ENCODE measurements at regions not wholly inside any gene's neighbourhood (a gene's known extent, or its start where the extent isn't known, plus 50 kb on each side); places are given as distances from the start of the nearest gene placed in this dataset.

DNA sequence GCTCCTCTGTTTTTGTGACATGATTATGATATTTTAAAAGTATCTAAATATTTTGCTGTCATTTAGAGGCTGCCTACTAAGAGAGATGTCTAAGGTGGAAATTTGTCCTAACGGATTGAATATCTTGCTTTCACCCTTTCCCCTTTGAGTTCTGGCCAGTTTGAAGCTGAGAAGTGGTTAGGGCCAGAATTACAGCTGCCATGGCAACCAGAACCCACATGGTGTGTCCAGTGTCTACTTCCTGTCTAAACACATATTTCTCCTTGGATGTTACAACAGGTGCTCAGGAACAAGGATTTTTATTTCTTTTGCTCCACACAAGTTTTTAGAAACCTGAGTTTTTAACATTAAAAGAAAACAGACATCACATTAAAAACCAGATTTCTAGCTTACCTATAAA is 335.1 kb upstream of the OR4E1 start:
- Histone ChIP-seq H3K9me3 (ENCODE audit: low read length) (no peaks in the 10 kb centered on the region), H3K4me3 (ENCODE audit: low read depth in 1 of 2, low read length in 2 of 2) (no peak overlapping the region), H3K27ac (ENCODE audit: low read depth, low read length) (no peak overlapping the region), H3K9ac (ENCODE audit: low read length) (no peak overlapping the region), H3K4me1 (ENCODE audit: insufficient read depth, low read length) (peaks cover 7% of the 10 kb centered on the region), H3K36me3 (ENCODE audit: insufficient read depth, low read length) (no peaks in the 10 kb centered on the region), H3K27me3 (ENCODE audit: control insufficient read depth in 1 of 2, insufficient read depth in 2 of 2, low read length in 2 of 2) (no peaks in the 10 kb centered on the region)

DNA sequence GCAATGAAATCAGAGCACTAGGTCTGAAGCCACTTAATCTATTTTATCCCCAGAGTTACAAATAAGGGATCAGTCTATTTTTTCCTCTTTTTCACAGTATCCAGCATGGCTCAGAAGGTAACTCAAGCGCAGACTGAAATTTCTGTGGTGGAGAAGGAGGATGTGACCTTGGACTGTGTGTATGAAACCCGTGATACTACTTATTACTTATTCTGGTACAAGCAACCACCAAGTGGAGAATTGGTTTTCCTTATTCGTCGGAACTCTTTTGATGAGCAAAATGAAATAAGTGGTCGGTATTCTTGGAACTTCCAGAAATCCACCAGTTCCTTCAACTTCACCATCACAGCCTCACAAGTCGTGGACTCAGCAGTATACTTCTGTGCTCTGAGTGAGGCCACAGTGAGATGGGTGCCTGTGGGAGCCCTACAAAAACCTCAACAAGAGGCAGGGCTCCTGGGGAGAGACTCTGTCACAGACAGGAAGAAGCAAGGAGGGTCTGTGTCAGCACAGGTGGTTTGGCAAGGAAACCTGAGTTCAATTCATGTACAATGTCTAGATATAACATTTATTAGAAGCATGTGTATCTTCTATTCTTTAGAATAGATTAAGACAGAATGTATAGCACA is 334.3 kb upstream of the OR4E1 start:
- Histone ChIP-seq H3K9me3 (ENCODE audit: low read length) (no peaks in the 10 kb centered on the region), H3K36me3 (ENCODE audit: insufficient read depth, low read length) (no peaks in the 10 kb centered on the region), H3K9ac (ENCODE audit: low read length) (no peak overlapping the region), H3K27ac (ENCODE audit: low read depth, low read length) (no peak overlapping the region), H3K27me3 (ENCODE audit: control insufficient read depth in 1 of 2, insufficient read depth in 2 of 2, low read length in 2 of 2) (no peaks in the 10 kb centered on the region), H3K4me3 (ENCODE audit: low read depth in 1 of 2, low read length in 2 of 2) (no peak overlapping the region), H3K4me1 (ENCODE audit: insufficient read depth, low read length) (peaks cover 7% of the 10 kb centered on the region)

DNA sequence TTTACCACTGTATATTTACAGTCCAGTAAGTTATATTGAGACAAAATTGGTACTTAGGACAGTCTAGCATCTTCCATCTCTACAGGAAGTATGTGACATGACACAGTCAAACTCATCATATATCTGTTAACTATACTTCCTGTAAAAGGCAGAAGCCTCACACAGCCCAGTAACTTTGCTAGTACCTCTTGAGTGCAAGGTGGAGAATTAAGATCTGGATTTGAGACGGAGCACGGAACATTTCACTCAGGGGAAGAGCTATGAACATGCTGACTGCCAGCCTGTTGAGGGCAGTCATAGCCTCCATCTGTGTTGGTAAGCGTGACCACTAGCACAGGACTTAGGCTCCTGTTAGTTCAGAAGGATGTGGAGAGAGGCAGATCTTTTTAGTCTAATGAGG is 333.7 kb upstream of the OR4E1 start:
- Histone ChIP-seq H3K4me3 (ENCODE audit: low read depth in 1 of 2, low read length in 2 of 2) (no peak overlapping the region), H3K9me3 (ENCODE audit: low read length) (no peaks in the 10 kb centered on the region), H3K27ac (ENCODE audit: low read depth, low read length) (no peak overlapping the region), H3K27me3 (ENCODE audit: control insufficient read depth in 1 of 2, insufficient read depth in 2 of 2, low read length in 2 of 2) (no peaks in the 10 kb centered on the region), H3K4me1 (ENCODE audit: insufficient read depth, low read length) (peaks cover 7% of the 10 kb centered on the region), H3K9ac (ENCODE audit: low read length) (no peak overlapping the region), H3K36me3 (ENCODE audit: insufficient read depth, low read length) (no peaks in the 10 kb centered on the region)

- no peaks in the 10 kb centered on the region for H3K9me3 ChIP-seq (ENCODE audit: low read length)
- H3K27ac ChIP-seq (ENCODE audit: low read depth, low read length), result no peak overlapping the region
- no peak overlapping the region for H3K4me3 ChIP-seq (ENCODE audit: low read depth in 1 of 2, low read length in 2 of 2)
- no peak overlapping the region for H3K9ac ChIP-seq (ENCODE audit: low read length)
- H3K36me3 ChIP-seq (ENCODE audit: insufficient read depth, low read length), result no peaks in the 10 kb centered on the region
- H3K27me3 ChIP-seq (ENCODE audit: control insufficient read depth in 1 of 2, insufficient read depth in 2 of 2, low read length in 2 of 2), result no peaks in the 10 kb centered on the region
- no peaks in the 10 kb centered on the region for H3K4me1 ChIP-seq (ENCODE audit: insufficient read depth, low read length)
Observed at GRCh38 chr14:22003461-22003860, 329.8 kb upstream of the OR4E1 start.

DNA sequence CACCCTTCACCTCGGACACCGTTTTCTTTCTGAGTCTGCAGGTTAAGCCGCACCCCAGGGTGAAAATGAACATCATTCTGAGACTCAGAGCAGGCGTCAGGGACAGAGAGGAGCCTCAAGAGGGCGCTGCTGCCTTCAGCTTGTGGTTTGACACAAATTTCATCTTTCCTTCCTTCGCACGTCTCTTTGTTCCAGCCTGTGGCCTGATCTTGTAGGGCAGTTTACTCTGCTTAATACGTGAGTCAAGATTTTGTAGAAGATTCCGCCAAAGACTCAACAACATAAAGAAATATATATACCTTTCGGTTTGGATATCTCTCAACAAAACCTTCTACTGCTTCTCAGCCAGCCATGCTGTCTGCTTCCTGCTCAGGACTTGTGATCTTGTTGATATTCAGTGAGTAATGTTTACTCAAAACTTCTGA is 329.3 kb upstream of the OR4E1 start:
- Histone ChIP-seq H3K4me3 (ENCODE audit: low read depth in 1 of 2, low read length in 2 of 2) (no peak overlapping the region), H3K27ac (ENCODE audit: low read depth, low read length) (no peak overlapping the region), H3K9me3 (ENCODE audit: low read length) (no peaks in the 10 kb centered on the region), H3K27me3 (ENCODE audit: control insufficient read depth in 1 of 2, insufficient read depth in 2 of 2, low read length in 2 of 2) (no peaks in the 10 kb centered on the region), H3K9ac (ENCODE audit: low read length) (no peak overlapping the region), H3K36me3 (ENCODE audit: insufficient read depth, low read length) (no peaks in the 10 kb centered on the region), H3K4me1 (ENCODE audit: insufficient read depth, low read length) (no peaks in the 10 kb centered on the region)

DNA sequence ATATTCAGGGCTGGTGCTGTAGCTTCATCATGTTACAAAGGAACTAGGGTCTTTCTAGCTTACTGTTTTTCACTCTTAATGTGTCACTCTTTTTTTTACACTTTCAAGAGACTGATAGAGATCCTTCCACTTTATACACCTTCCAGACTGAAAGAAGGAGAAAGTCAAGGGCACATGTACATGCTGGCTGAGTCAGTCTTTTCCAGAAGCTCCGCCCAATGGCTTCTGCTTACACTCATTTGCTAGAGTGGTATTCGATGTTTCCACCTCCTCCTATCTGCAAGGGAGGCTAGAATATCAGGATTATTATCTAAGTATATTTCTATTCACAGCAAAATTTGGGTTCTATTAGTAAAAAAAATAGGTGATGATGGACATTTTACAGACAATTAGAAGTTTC is 325.8 kb upstream of the OR4E1 start:
- Histone ChIP-seq H3K9me3 (ENCODE audit: low read length) (no peaks in the 10 kb centered on the region), H3K9ac (ENCODE audit: low read length) (no peak overlapping the region), H3K27me3 (ENCODE audit: control insufficient read depth in 1 of 2, insufficient read depth in 2 of 2, low read length in 2 of 2) (no peaks in the 10 kb centered on the region), H3K4me3 (ENCODE audit: low read depth in 1 of 2, low read length in 2 of 2) (no peak overlapping the region), H3K27ac (ENCODE audit: low read depth, low read length) (no peak overlapping the region), H3K36me3 (ENCODE audit: insufficient read depth, low read length) (no peaks in the 10 kb centered on the region), H3K4me1 (ENCODE audit: insufficient read depth, low read length) (no peaks in the 10 kb centered on the region)

GRCh38 chr14:21997300-21997699 is 323.7 kb upstream of the OR4E1 start:
- Histone ChIP-seq H3K9ac (ENCODE audit: low read length) (no peak overlapping the region), H3K27me3 (ENCODE audit: control insufficient read depth in 1 of 2, insufficient read depth in 2 of 2, low read length in 2 of 2) (no peaks in the 10 kb centered on the region), H3K4me1 (ENCODE audit: insufficient read depth, low read length) (no peaks in the 10 kb centered on the region), H3K9me3 (ENCODE audit: low read length) (no peaks in the 10 kb centered on the region), H3K36me3 (ENCODE audit: insufficient read depth, low read length) (no peaks in the 10 kb centered on the region), H3K4me3 (ENCODE audit: low read depth in 1 of 2, low read length in 2 of 2) (no peak overlapping the region), H3K27ac (ENCODE audit: low read depth, low read length) (no peak overlapping the region)

GRCh38 chr14:21995332-21995731 is 321.7 kb upstream of the OR4E1 start:
- H3K9ac ChIP-seq (ENCODE audit: low read length), result no peak overlapping the region
- H3K27ac ChIP-seq (ENCODE audit: low read depth, low read length), result no peak overlapping the region
- H3K9me3 ChIP-seq (ENCODE audit: low read length), result no peaks in the 10 kb centered on the region
- no peaks in the 10 kb centered on the region for H3K4me1 ChIP-seq (ENCODE audit: insufficient read depth, low read length)
- no peaks in the 10 kb centered on the region for H3K36me3 ChIP-seq (ENCODE audit: insufficient read depth, low read length)
- H3K27me3 ChIP-seq (ENCODE audit: control insufficient read depth in 1 of 2, insufficient read depth in 2 of 2, low read length in 2 of 2), result no peaks in the 10 kb centered on the region
- no peak overlapping the region for H3K4me3 ChIP-seq (ENCODE audit: low read depth in 1 of 2, low read length in 2 of 2)

GRCh38 chr14:21993837-21994236 is 320.2 kb upstream of the OR4E1 start:
- H3K4me1 ChIP-seq (ENCODE audit: insufficient read depth, low read length), result no peaks in the 10 kb centered on the region
- H3K9ac ChIP-seq (ENCODE audit: low read length), result no peak overlapping the region
- no peaks in the 10 kb centered on the region for H3K36me3 ChIP-seq (ENCODE audit: insufficient read depth, low read length)
- no peaks in the 10 kb centered on the region for H3K9me3 ChIP-seq (ENCODE audit: low read length)
- H3K27ac ChIP-seq (ENCODE audit: low read depth, low read length), result no peak overlapping the region
- H3K4me3 ChIP-seq (ENCODE audit: low read depth in 1 of 2, low read length in 2 of 2), result no peak overlapping the region
- H3K27me3 ChIP-seq (ENCODE audit: control insufficient read depth in 1 of 2, insufficient read depth in 2 of 2, low read length in 2 of 2), result no peaks in the 10 kb centered on the region

GRCh38 chr14:21993070-21993469 is 319.5 kb upstream of the OR4E1 start:
- Histone ChIP-seq H3K9me3 (ENCODE audit: low read length) (no peaks in the 10 kb centered on the region), H3K27ac (ENCODE audit: low read depth, low read length) (no peak overlapping the region)

GRCh38 chr14:21991130-21991529 is 317.5 kb upstream of the OR4E1 start:
- Histone ChIP-seq H3K27ac (ENCODE audit: low read depth, low read length) (no peak overlapping the region), H3K9me3 (ENCODE audit: low read length) (no peaks in the 10 kb centered on the region), H3K4me1 (ENCODE audit: insufficient read depth, low read length) (no peaks in the 10 kb centered on the region), H3K36me3 (ENCODE audit: insufficient read depth, low read length) (no peaks in the 10 kb centered on the region), H3K4me3 (ENCODE audit: low read depth in 1 of 2, low read length in 2 of 2) (no peak overlapping the region), H3K27me3 (ENCODE audit: control insufficient read depth in 1 of 2, insufficient read depth in 2 of 2, low read length in 2 of 2) (no peaks in the 10 kb centered on the region), H3K9ac (ENCODE audit: low read length) (no peak overlapping the region)

More at GRCh38 chr14:21993070-21993469, 319.5 kb upstream of the OR4E1 start:
- Histone ChIP-seq H3K4me1 (ENCODE audit: insufficient read depth, low read length) (no peaks in the 10 kb centered on the region), H3K4me3 (ENCODE audit: low read depth in 1 of 2, low read length in 2 of 2) (no peak overlapping the region), H3K27me3 (ENCODE audit: control insufficient read depth in 1 of 2, insufficient read depth in 2 of 2, low read length in 2 of 2) (no peaks in the 10 kb centered on the region), H3K36me3 (ENCODE audit: insufficient read depth, low read length) (no peaks in the 10 kb centered on the region), H3K9ac (ENCODE audit: low read length) (no peak overlapping the region)

DNA sequence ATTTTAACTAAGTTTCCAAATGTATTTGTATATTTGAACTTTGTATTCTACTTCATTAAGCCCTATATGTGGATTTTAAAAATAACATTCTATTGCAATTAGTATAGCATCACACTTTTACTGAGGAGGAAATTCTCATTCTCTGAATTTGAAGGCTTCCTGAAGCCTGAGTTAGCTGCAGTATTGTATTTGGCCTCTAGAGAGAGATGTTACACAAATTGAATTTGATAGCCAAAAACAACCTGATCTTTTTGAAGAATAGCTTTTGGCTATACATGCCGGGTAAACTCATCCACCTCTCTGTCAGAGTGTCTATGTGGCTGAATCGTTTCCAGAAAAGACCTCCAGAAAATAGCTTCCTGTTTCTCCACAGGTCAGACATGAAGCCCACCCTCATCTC is 316.5 kb upstream of the OR4E1 start:
- no peaks in the 10 kb centered on the region for H3K36me3 ChIP-seq (ENCODE audit: insufficient read depth, low read length)

More for the DNA sequence above, 316.5 kb upstream of the OR4E1 start:
- H3K9ac ChIP-seq (ENCODE audit: low read length), result no peak overlapping the region
- no peak overlapping the region for H3K4me3 ChIP-seq (ENCODE audit: low read depth in 1 of 2, low read length in 2 of 2)
- no peaks in the 10 kb centered on the region for H3K27me3 ChIP-seq (ENCODE audit: control insufficient read depth in 1 of 2, insufficient read depth in 2 of 2, low read length in 2 of 2)
- H3K9me3 ChIP-seq (ENCODE audit: low read length), result no peaks in the 10 kb centered on the region
- no peaks in the 10 kb centered on the region for H3K4me1 ChIP-seq (ENCODE audit: insufficient read depth, low read length)
- H3K27ac ChIP-seq (ENCODE audit: low read depth, low read length), result no peak overlapping the region
